ENCODE measurements at regions not wholly inside any gene's neighbourhood (a gene's known extent, or its start where the extent isn't known, plus 50 kb on each side); places are given as distances from the start of the nearest gene placed in this dataset.

DNA sequence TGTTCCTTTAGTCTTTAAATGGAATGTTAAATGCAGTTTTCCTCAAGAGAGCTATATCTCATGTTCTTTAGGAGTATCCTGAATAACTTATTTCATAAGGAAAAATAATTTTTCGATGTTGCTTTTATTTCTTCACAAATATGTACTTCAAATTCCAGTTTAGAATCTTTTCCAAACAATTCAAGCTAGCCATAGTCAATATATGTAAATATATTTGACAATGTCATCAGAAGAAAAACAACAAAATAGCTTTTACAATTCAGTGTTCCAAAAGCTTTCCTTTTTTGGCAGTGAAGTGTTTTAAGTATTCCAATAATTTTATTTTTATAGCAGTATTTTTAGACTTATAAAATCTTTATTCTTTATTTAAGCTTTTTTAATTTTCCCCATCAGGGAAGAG is 1532.0 kb downstream of the PCDH18 start:
- no peak for TF ChIP-seq POLR2A (IDR thresholded peaks at IDR 0.05)
- no peak for TF ChIP-seq CTCF (IDR thresholded peaks at IDR 0.05)
